ENCODE measurements at regions not wholly inside any gene's neighbourhood (a gene's known extent, or its start where the extent isn't known, plus 50 kb on each side); places are given as distances from the start of the nearest gene placed in this dataset.

DNA sequence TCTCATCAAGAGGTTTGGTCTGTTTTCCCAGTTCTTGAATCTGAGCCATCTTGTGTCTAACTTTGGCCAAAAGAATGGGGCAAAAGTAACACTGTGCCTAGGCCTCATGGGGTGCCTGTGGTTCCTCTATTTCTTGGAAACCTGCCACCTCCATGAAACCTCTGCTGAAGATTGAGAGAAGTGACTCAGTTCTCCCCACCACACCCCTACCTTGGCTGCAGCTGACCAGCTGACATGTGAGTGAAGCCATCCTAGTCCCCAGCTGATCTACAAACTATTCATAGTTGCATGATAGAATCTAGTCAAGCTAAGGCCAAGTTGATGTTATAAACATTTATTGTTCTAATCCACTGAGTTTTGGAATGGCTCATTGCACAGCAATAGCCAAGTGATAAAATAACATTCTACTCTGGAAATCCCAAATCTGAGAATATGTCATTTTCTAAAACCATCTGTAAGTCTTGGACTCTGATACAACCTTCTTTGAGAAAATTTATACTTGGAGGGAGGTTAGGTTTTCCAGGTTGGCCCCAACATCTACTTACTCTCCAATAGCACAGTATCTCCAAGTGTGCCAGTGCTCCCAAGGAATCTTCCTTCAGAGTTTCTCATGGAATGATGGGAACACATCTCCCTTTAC is 107.0 kb upstream of the SMLR1 start:
- ChIA-PET CTCF (no interaction called here), POLR2A (interaction anchor here (0.7 kb wide), 1 partner anchor 132 kb away, joined by 4 read pairs; no protein-coding TSS in a partner anchor)
- Histone ChIP-seq H3K27ac (ENCODE audit: low read length in 2 of 2) (no peak overlapping the region), H3K27me3 (replicated peaks in 1 of 4; ENCODE audit: control extremely low read depth in 1 of 4, control insufficient read depth in 3 of 4, insufficient read depth in 4 of 4, low read length in 3 of 4) (no peaks in the 10 kb centered on the region), H3K79me2 (ENCODE audit: control insufficient read depth, insufficient read depth, low read length) (no peaks in the 10 kb centered on the region), H3K4me3 (ENCODE audit: control extremely low read depth in 1 of 5, extremely low read depth in 1 of 5, insufficient read depth in 1 of 5, low read depth in 2 of 5, low read length in 4 of 5) (no peak overlapping the region), H3K9ac (ENCODE audit: low read length) (no peak overlapping the region), H3K9me3 (ENCODE audit: control extremely low read depth in 1 of 3, control insufficient read depth in 2 of 3, insufficient read depth in 1 of 3, low read length in 2 of 3) (peaks cover 0 to 2% (median 0%) of the 10 kb centered on the region in 3 donors), H4K20me1 (ENCODE audit: control insufficient read depth, insufficient read depth, low read length, poor library complexity, severe bottlenecking) (no peaks in the 10 kb centered on the region), H3K4me2 (replicated peaks; ENCODE audit: low read depth, low read length, poor library complexity, severe bottlenecking) (no peak overlapping the region), H2AFZ (ENCODE audit: insufficient read depth, low read depth, low read length, poor library complexity, severe bottlenecking) (no peak overlapping the region), H3K36me3 (replicated peaks in 1 of 2; ENCODE audit: control extremely low read depth in 1 of 2, control insufficient read depth in 1 of 2, extremely low read depth in 1 of 2, insufficient read depth in 2 of 2, low read length in 1 of 2) (no peaks in the 10 kb centered on the region), H3K4me1 (ENCODE audit: control insufficient read depth in 2 of 2, insufficient read depth in 2 of 2, low read length in 2 of 2) (no peaks in the 10 kb centered on the region)
- Mint-ChIP-seq H3K4me1 (peaks cover 5% of the 10 kb centered on the region), H3K27me3 (no peaks in the 10 kb centered on the region), H3K4me3 (no peak overlapping the region), H3K9me3 (ENCODE audit: insufficient read depth) (no peaks in the 10 kb centered on the region), H3K27ac (no peak overlapping the region)
- TF ChIP-seq, protein P1, sequence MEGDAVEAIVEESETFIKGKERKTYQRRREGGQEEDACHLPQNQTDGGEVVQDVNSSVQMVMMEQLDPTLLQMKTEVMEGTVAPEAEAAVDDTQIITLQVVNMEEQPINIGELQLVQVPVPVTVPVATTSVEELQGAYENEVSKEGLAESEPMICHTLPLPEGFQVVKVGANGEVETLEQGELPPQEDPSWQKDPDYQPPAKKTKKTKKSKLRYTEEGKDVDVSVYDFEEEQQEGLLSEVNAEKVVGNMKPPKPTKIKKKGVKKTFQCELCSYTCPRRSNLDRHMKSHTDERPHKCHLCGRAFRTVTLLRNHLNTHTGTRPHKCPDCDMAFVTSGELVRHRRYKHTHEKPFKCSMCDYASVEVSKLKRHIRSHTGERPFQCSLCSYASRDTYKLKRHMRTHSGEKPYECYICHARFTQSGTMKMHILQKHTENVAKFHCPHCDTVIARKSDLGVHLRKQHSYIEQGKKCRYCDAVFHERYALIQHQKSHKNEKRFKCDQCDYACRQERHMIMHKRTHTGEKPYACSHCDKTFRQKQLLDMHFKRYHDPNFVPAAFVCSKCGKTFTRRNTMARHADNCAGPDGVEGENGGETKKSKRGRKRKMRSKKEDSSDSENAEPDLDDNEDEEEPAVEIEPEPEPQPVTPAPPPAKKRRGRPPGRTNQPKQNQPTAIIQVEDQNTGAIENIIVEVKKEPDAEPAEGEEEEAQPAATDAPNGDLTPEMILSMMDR (IDR thresholded peaks at IDR 0.05): no peak
- no peak for TF ChIP-seq EZH2 (IDR thresholded peaks at IDR 0.05; ENCODE audit: borderline replicate concordance, insufficient read depth, low read depth, low read length, poor library complexity, severe bottlenecking)
- intact Hi-C loops (cut with micrococcal nuclease): no loop called here
- DNase-seq: no peak
- ATAC-seq (ENCODE audit: low read depth): no peak

DNA sequence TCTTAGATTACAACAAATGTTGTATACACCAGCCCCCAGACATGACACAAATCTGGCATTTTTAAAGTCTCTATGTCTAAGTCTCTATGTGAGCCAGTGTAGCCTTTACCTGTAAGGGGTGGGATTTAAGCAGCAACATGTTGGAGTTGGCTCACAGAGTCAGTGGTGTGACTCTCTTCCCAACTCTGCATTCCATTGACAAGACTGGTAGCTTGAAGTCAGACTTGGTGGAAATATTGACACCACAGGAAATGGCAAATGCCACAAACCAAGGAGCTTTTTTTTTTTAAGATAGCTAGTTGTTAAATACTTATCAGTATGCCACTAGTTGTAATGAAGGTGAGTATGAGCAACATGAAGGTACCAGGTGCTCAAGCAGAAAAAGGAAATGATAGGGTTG is 103.1 kb upstream of the SMLR1 start:
- Histone ChIP-seq H3K9me3 (ENCODE audit: control extremely low read depth in 1 of 3, control insufficient read depth in 2 of 3, insufficient read depth in 1 of 3, low read length in 2 of 3) (no peaks in the 10 kb centered on the region), H3K4me1 (ENCODE audit: control insufficient read depth in 2 of 2, insufficient read depth in 2 of 2, low read length in 2 of 2) (no peaks in the 10 kb centered on the region), H3K36me3 (replicated peaks in 1 of 2; ENCODE audit: control extremely low read depth in 1 of 2, control insufficient read depth in 1 of 2, extremely low read depth in 1 of 2, insufficient read depth in 2 of 2, low read length in 1 of 2) (no peaks in the 10 kb centered on the region), H4K20me1 (ENCODE audit: control insufficient read depth, insufficient read depth, low read length, poor library complexity, severe bottlenecking) (no peaks in the 10 kb centered on the region), H2AFZ (ENCODE audit: insufficient read depth, low read depth, low read length, poor library complexity, severe bottlenecking) (no peak overlapping the region), H3K9ac (ENCODE audit: low read length) (no peak overlapping the region), H3K79me2 (ENCODE audit: control insufficient read depth, insufficient read depth, low read length) (no peaks in the 10 kb centered on the region), H3K27ac (ENCODE audit: low read length in 2 of 2) (no peak overlapping the region), H3K27me3 (replicated peaks in 1 of 4; ENCODE audit: control extremely low read depth in 1 of 4, control insufficient read depth in 3 of 4, insufficient read depth in 4 of 4, low read length in 3 of 4) (no peaks in the 10 kb centered on the region), H3K4me3 (ENCODE audit: control extremely low read depth in 1 of 5, extremely low read depth in 1 of 5, insufficient read depth in 1 of 5, low read depth in 2 of 5, low read length in 4 of 5) (no peak overlapping the region), H3K4me2 (replicated peaks; ENCODE audit: low read depth, low read length, poor library complexity, severe bottlenecking) (no peak overlapping the region)
- no peak for TF ChIP-seq EZH2 (IDR thresholded peaks at IDR 0.05; ENCODE audit: borderline replicate concordance, insufficient read depth, low read depth, low read length, poor library complexity, severe bottlenecking)
- TF ChIP-seq, protein P1 (IDR thresholded peaks at IDR 0.05): no peak
- no peaks in the 10 kb centered on the region for H3K27me3 Mint-ChIP-seq
- DNase-seq (no peak), ATAC-seq (ENCODE audit: low read depth) (no peak)
- ChIA-PET CTCF (interaction anchor here (2.1 kb wide), 1 partner anchor 26 kb away, joined by 7 read pairs; no protein-coding TSS in a partner anchor), POLR2A (no interaction called here)
- H3K9me3 Mint-ChIP-seq (ENCODE audit: insufficient read depth): no peaks in the 10 kb centered on the region
- no peak overlapping the region for H3K4me3 Mint-ChIP-seq
- H3K27ac Mint-ChIP-seq: no peak overlapping the region
- intact Hi-C loops (cut with micrococcal nuclease): no loop called here
- H3K4me1 Mint-ChIP-seq: no peaks in the 10 kb centered on the region
